IMR-90 (cell line): ENCODE measurements at regions not wholly inside any gene's neighbourhood (a gene's known extent, or its start where the extent isn't known, plus 50 kb on each side); places are given as distances from the start of the nearest gene placed in this dataset.
"Not testable (repeated sequence)": the region's sequence is repeated elsewhere in the genome, so short reads cannot be mapped to it uniquely, and the experiment has no call there.

Experiments
- ATAC-seq: fragments of 200-7000 bp; cut with Tn5 transposase; 2 replicates; pipeline ENCODE4 v1.9.1; 2020; ENCODE audit warnings: low read depth, mild to moderate bottlenecking, moderate library complexity
- BruUV-seq: library from RNA; stranded (reverse); fragments of 400-500 nt; replicated peaks from 2 replicates; lab custom pipeline; 2021; lab: Mats Ljungman, UMichigan
- CTCF ChIA-PET: fragments of 300-600 bp; formaldehyde crosslinking; extraction: SDS; loops from one replicate; lab custom pipeline; 2021; ENCODE audit warnings: antibody characterized with exemption; lab: Yijun Ruan, JAX
- POLR2A ChIA-PET: fragments of 300-600 bp; sonication (Branson Sonifier 250); formaldehyde crosslinking; loops from one replicate; lab custom pipeline; 2022; ENCODE audit warnings: antibody characterized with exemption; ENCODE audit not compliant: unreplicated experiment; lab: Charles Lee
- DNase-seq: peaks from one replicate; pipeline ENCODE4 v3.0.0; 2013
- H2AFZ ChIP-seq: replicated peaks from 2 replicates; pipeline ENCODE3; 2013; ENCODE audit warnings: low read length, mild to moderate bottlenecking; ENCODE audit not compliant: poor library complexity
- H2AK5ac ChIP-seq: 2 replicates; pipeline ENCODE4 v1.6.1; 2013; ENCODE audit warnings: low read depth, low read length, inconsistent platforms
- H2AK9ac ChIP-seq: replicated peaks from 2 replicates; pipeline ENCODE3; 2013; ENCODE audit warnings: mild to moderate bottlenecking, low read depth, low read length, moderate library complexity; ENCODE audit not compliant: poor library complexity
- H2BK120ac ChIP-seq: 2 replicates; pipeline ENCODE4 v1.6.1; 2013; ENCODE audit warnings: low read depth, low read length, inconsistent platforms
- H2BK15ac ChIP-seq: 3 replicates; pipeline ENCODE4 v1.6.1; 2013; ENCODE audit warnings: low read depth, low read length, inconsistent platforms
- H2BK20ac ChIP-seq: 2 replicates; pipeline ENCODE4 v1.6.1; 2013; ENCODE audit warnings: low read depth, mild to moderate bottlenecking, inconsistent platforms, low read length, moderate library complexity
- H2BK5ac ChIP-seq: 2 replicates; pipeline ENCODE4 v1.6.1; 2013; ENCODE audit warnings: mild to moderate bottlenecking, low read depth, low read length, inconsistent platforms; ENCODE audit not compliant: poor library complexity, severe bottlenecking
- H3K14ac ChIP-seq: replicated peaks from 2 replicates; pipeline ENCODE4 v1.6.1; 2013; ENCODE audit warnings: low read depth, low read length, inconsistent platforms
- H3K18ac ChIP-seq: 2 replicates; pipeline ENCODE4 v1.6.1; 2013; ENCODE audit warnings: low read depth, low read length, control low read depth
- H3K23ac ChIP-seq: 2 replicates; pipeline ENCODE4 v1.6.1; 2013; ENCODE audit warnings: low read depth, low read length, inconsistent platforms
- H3K27ac ChIP-seq: 2 replicates; pipeline ENCODE4 v1.5.1; 2013; ENCODE audit warnings: mild to moderate bottlenecking, control low read depth, low read length; ENCODE audit not compliant: insufficient read depth
- H3K27me3 ChIP-seq: 2 replicates; pipeline ENCODE4 v1.6.1; 2013; ENCODE audit warnings: low read length; ENCODE audit not compliant: control insufficient read depth, insufficient read depth
- H3K36me3 ChIP-seq: 2 replicates; pipeline ENCODE4 v1.6.1; 2013; ENCODE audit warnings: low read length, mixed read lengths; ENCODE audit not compliant: control insufficient read depth, insufficient read depth
- H3K4ac ChIP-seq: 2 replicates; pipeline ENCODE4 v1.6.1; 2013; ENCODE audit warnings: low read depth, low read length, inconsistent platforms
- H3K4me1 ChIP-seq: 2 replicates; pipeline ENCODE4 v1.6.1; 2013; ENCODE audit warnings: low read length, mixed read lengths; ENCODE audit not compliant: control insufficient read depth, insufficient read depth
- H3K4me2 ChIP-seq: 2 replicates; pipeline ENCODE4 v1.6.1; 2013; ENCODE audit warnings: low read depth, mild to moderate bottlenecking, control low read depth, low read length, moderate library complexity
- H3K4me3 ChIP-seq: 2 replicates; pipeline ENCODE4 v1.5.1; 2013; ENCODE audit warnings: low read depth, mild to moderate bottlenecking, control low read depth, low read length, moderate library complexity; ENCODE audit not compliant: insufficient read depth
- H3K56ac ChIP-seq: 2 replicates; pipeline ENCODE4 v1.6.1; 2013; ENCODE audit warnings: low read length, inconsistent platforms; ENCODE audit not compliant: insufficient read depth; ENCODE audit errors: extremely low read depth
- H3K79me1 ChIP-seq, 2 experiments: 2 replicates each; pipeline ENCODE4 v1.6.1; 2013; ENCODE audit warnings: low read length in 2 of 2, inconsistent platforms in 1 of 2, low read depth in 1 of 2
- H3K9ac ChIP-seq: 2 replicates; pipeline ENCODE4 v1.6.1; 2013; ENCODE audit warnings: low read depth, low read length, control low read depth
- H3K9me1 ChIP-seq: 2 replicates; pipeline ENCODE4 v1.6.1; 2013; ENCODE audit warnings: low read length, inconsistent platforms; ENCODE audit not compliant: insufficient read depth
- H3K9me3 ChIP-seq: 2 replicates; pipeline ENCODE4 v1.6.1; 2013; ENCODE audit warnings: low read length; ENCODE audit not compliant: control insufficient read depth, insufficient read depth
- H4K20me1 ChIP-seq: 2 replicates; pipeline ENCODE4 v1.6.1; 2013; ENCODE audit warnings: low read length, inconsistent platforms; ENCODE audit not compliant: insufficient read depth
- H4K5ac ChIP-seq: 2 replicates; pipeline ENCODE4 v1.6.1; 2013; ENCODE audit warnings: mild to moderate bottlenecking, low read depth, low read length, control low read depth
- H4K8ac ChIP-seq, 2 experiments: 2 replicates each; pipeline ENCODE4 v1.6.1; 2013; ENCODE audit warnings: low read depth in 2 of 2, low read length in 2 of 2, control low read depth in 1 of 2, inconsistent platforms in 1 of 2
- H4K91ac ChIP-seq: 2 replicates; pipeline ENCODE4 v1.6.1; 2013; ENCODE audit warnings: low read depth, low read length, inconsistent platforms; ENCODE audit not compliant: insufficient read depth
- WGBS, 2 experiments: methylation state at CpG; one replicate each; pipeline versions ENCODE4 v1.1.5 to v1.1.7; 2013; ENCODE audit warnings: missing lambda C conversion rate in 2 of 2; ENCODE audit not compliant: insufficient read length in 1 of 2; ENCODE audit errors: extremely low coverage in 2 of 2; 5-methylcytosine and 5-hydroxymethylcytosine counted together
- dilution Hi-C: fragments of 300-500 bp; cut with HindIII; formaldehyde crosslinking; loops from one replicate; pipeline ENCODE4 v1.14.3; 2018; ENCODE audit warnings: low sequenced_read_pairs; ENCODE audit not compliant: unreplicated experiment
- in situ Hi-C: fragments of 300-500 bp; cut with MboI; formaldehyde crosslinking; loops from 3 replicates; pipeline ENCODE4 v1.14.3; 2019; ENCODE audit warnings: low sequenced_read_pairs, inconsistent platforms, mixed read lengths
- intact Hi-C: fragments of 100-400 bp; cut with micrococcal nuclease; formaldehyde crosslinking; loops from 2 replicates; pipeline ENCODE4 v1.10.0; 2022

GRCh38 chr19:14275823-14276222, 69.9 kb upstream of the ADGRL1 start:
- H3K9me1 ChIP-seq, H2AK5ac ChIP-seq, H3K36me3 ChIP-seq, H3K4me1 ChIP-seq, H3K4ac ChIP-seq, CTCF ChIA-PET, H3K4me2 ChIP-seq, H2BK5ac ChIP-seq, in situ Hi-C loops, H2AK9ac ChIP-seq, BruUV-seq, H4K91ac ChIP-seq, H2BK15ac ChIP-seq, H3K4me3 ChIP-seq, H2BK20ac ChIP-seq, H2AFZ ChIP-seq, intact Hi-C loops, H3K56ac ChIP-seq, H3K79me1 ChIP-seq, DNase-seq, H3K9ac ChIP-seq, H4K8ac ChIP-seq, H3K27ac ChIP-seq, ATAC-seq, H3K18ac ChIP-seq, H3K23ac ChIP-seq, H4K5ac ChIP-seq, H3K14ac ChIP-seq, H4K20me1 ChIP-seq, dilution Hi-C loops, H2BK120ac ChIP-seq: not testable (repeated sequence)
- 81% methylated on average over 3 of the region's 5 CpGs; no CpG with 5 or more reads in 1 of the 2 experiments for WGBS, 2 experiments
- H3K27me3 ChIP-seq: peaks cover 44% of the 10 kb centered on the region
- H3K9me3 ChIP-seq: peaks cover 21% of the 10 kb centered on the region
- POLR2A ChIA-PET: interaction anchor here (0.6 kb wide), 1 partner anchor 10 kb away, joined by 14 read pairs; no protein-coding TSS in a partner anchor
